ENCODE measurements at regions not wholly inside any gene's neighbourhood (a gene's known extent, or its start where the extent isn't known, plus 50 kb on each side); places are given as distances from the start of the nearest gene placed in this dataset.

DNA sequence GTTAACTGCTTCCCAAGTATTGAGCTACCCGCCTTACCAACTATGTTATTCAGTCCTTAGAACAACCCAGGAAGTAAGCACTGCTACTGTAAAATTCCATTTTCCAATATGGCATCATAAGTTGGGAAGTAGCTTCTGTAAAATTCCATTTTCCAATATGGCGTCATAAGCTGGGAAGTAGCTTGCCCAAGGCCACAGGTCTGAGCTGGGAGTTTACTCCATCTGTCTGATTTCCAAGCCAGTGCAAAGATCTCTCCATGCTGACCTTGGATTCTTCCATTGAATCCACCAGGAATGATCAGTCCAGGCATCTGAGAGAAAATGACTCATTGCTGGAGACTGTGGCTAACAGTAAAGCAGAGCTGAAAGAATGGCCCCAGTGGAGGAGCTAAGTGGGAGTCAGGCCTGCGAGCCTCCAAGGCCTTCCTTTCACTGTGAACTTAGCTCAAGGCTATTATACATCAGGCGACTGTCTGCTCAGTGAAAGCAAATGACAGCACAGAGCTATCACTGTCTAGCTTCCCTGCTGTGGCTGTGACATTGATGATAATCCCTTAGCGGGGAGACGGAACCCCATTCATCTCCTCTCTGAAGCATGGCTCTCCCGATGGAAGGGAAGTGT, 430.4 kb downstream of the HAPSTR1 start:
- ATAC-seq (peak in 1 of 2 donors; percentile 66), DNase-seq (no peak)
- intact Hi-C loops (cut with DNase I): no loop called here

DNA sequence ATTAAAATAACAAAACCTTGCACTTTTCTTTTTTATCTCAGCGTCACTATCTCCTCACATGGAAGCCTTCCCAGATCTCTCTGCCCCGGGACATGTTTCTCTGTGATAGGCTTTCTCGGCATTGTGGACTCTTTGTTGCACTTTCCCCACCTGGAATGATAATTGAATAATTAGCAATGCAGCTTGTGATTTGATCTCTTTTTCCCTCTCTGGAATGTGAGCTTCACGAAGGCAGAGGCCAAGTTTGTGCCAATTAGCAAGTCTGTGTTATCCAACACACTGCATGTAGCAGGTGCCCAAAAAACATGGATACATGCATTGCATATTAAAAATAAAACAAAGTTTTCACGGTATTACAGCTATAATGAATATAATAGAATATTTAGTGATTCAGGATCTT, 431.2 kb downstream of the HAPSTR1 start:
- intact Hi-C loops (cut with DNase I): no loop called here
- DNase-seq: no peak
- no peak for ATAC-seq

DNA sequence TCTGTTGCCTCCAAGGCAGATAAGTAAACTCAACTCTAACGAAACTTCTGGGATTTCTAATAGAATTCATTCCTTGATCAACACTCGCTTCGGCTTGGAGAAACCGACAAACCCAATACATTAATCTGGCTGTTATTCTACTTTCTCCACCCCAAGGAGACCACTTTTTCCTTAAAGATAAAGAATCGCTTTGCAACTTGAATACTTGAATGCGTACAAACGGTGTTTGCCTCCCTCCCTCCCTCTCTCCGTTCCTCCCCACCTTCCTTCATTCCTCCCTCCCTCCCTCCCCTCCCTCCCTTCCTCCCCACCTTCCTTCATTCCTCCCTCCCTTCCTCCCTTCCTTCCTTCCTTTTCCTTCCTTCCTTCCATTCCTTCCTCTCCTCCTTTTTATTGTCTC, 432.6 kb downstream of the HAPSTR1 start:
- ATAC-seq: no peak
- intact Hi-C loops (cut with DNase I): no loop called here
- no peak for DNase-seq

DNA sequence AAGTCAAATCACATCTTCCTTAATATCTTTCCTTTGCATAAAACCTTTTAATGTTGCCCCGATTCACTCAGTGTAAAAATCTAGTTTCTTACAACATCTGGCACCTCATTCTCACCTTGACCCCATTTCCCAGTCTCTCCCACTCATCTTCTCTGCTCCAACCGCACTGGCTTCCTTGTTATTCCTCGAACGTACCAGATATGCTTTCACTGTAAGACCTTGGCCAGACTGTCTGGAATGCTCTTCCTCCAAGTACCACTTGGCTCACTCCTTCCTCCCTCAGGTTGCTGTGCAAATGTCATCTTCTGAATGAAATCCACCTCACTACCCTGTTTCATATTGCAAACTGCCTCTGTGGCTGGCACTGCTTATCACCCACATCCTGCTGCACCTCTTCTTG, 433.6 kb downstream of the HAPSTR1 start:
- intact Hi-C loops (cut with DNase I): loop anchor here in 1 of 2 donors (5.0 kb wide), 1 partner anchor 208 kb away; no protein-coding TSS in a partner anchor
- ATAC-seq (peak in 1 of 2 donors; percentile 82), DNase-seq (no peak)

DNA sequence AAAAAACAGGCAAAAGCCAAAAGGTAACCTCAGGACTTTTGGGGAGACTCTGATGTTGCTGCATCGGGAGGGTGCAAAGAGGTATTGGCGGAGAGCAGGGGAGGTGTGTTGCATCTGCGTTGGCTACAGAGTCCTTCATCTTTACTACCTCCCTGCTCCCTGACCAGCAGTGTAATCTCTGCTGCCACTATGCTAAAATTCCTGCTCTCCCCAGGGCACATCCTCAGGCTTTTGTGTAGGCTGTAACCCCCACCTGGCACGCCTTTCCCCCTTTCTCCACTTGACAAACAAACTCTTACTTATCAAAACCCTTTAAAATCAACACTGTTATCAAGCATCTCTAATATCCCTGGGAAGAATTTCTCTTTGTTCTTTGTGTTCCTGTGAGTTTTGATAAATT, 435.3 kb downstream of the HAPSTR1 start:
- intact Hi-C loops (cut with DNase I): loop anchor here in 1 of 2 donors (5.0 kb wide), 1 partner anchor 209 kb away; no protein-coding TSS in a partner anchor
- no peak for DNase-seq
- ATAC-seq: no peak

DNA sequence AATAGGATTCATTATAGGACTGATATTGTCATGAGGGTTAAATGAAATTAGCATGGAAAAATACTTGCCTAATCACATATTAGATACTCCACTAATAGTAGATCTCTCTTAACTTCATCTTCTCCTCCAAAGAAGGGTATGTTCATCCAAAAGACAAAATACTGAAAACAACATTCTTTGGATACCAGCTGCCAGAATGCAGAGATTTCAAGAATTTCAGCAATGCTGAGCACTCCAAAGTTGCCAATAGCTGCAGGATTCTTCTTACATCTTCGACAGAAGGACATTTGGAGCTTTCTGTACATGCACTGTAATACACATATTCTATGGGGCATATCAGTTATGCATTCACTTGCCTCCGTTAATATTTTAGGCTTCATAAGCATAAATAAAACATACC, 436.5 kb downstream of the HAPSTR1 start:
- intact Hi-C loops (cut with DNase I): loop anchor here in 1 of 2 donors (5.0 kb wide), 1 partner anchor 211 kb away; no protein-coding TSS in a partner anchor
- DNase-seq (no peak), ATAC-seq (no peak)

DNA sequence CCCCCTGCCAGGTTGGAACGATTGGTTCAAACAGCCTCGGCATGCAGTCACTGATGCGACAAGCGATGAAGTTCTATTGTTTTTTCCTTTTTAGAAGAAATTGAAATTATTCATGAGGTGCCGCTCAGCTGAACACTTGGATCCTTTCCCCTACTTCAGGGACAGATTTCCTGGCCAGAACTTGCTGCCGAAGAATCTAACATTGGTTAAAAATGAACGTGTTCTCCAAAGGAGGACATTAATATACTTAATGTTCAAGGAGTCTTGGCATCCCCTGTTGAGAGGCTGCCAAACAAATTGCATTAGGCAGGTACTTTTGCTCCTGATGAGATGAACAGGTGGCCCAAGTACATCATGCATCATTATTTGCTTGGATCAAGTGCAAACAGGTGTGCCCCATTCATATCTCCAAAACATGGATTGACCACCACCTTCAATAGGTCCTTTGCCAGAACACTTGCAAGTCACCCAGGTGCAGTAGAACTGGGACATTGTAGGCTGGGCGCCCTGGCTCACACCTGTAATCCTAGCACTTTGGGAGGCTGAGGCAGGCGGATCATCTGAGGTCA, 437.2 kb downstream of the HAPSTR1 start:
- intact Hi-C loops (cut with DNase I): loop anchor here in 1 of 2 donors (5.0 kb wide), 1 partner anchor 211 kb away; no protein-coding TSS in a partner anchor
- no peak for DNase-seq
- no peak for ATAC-seq

DNA sequence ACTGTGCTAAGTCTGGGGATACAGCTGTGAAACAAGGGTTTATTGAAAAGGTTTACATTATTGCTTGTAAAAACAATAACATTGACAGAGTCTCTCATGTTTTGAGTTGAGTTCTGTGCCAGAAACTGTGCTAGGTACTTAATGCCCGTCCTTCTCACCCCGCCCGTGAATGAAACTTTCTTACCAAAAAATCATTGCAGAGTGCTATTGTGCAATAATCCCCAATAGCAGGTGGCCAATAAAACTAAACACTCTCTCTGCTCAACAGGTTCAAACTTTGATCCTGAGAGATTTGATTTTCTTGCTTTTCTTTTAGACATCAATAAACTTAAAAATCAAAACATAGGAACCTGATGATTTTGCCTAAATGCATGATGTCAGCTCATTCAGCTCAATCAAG, 441.6 kb downstream of the HAPSTR1 start:
- intact Hi-C loops (cut with DNase I): no loop called here
- no peak for DNase-seq
- ATAC-seq: no peak

DNA sequence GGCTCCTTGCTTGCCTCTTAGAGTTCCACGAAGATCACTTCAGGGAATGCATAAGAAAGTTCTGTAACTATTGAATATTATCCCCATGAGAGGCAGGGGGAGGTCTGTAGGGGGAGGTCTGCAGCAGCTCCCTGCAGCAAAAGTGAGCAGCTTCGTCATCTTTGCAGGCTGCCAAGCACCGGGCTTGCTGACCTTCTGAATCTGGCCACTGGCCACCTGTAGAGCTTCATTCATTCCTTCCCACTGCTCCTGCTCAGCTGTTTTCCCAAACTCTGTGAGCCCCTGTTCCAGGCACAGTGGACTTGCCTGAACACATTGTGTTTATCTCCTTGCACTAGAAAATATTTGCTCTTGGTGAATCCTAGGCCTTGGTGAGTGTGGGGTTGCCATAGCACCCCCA, 443.3 kb downstream of the HAPSTR1 start:
- peak in 1 of 2 donors; percentile 58 for ATAC-seq
- intact Hi-C loops (cut with DNase I): no loop called here
- DNase-seq: peak; percentile 22

DNA sequence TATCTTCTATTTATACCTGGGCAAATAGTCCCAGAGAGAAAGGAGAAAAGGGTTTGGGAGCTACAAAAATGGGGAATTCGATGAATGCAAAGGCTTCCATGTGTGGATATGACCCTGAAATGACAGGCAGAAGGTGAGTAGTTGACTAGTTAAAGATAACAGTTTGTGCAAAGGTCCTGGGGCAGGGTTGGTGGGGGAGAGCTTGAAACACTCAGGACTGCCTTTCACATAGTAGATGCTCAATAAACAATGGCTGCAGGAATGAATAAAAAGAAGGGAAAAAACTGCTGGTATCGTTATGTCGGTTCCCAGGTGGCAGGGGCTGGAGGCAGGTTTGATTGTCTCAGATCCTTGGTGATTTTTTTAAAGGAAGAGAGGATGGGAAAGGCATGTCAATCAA, 445.5 kb downstream of the HAPSTR1 start:
- intact Hi-C loops (cut with DNase I): no loop called here
- no peak for ATAC-seq

DNA sequence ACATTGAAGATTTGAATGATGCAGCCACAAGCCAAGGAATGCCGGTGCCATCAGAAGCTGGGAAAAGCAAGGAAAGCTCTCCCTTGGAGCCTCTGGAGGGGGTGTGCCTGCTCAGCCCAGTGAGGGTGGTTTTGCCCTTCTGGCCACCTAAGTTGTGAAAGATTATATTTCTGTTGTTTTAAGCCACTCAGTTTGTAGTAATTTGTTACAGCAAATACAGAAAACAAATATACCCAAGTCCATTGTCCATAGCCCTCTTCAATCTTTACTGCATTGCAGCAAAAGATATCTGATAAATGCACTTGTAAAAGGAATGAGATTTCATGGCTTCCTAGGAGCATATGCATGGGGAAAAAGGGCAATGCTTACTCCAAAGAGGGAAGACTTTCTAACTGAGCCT, 447.9 kb downstream of the HAPSTR1 start:
- intact Hi-C loops (cut with DNase I): no loop called here
- no peak for ATAC-seq
- no peak for DNase-seq

More for the DNA sequence above, 445.5 kb downstream of the HAPSTR1 start:
- DNase-seq: no peak

DNA sequence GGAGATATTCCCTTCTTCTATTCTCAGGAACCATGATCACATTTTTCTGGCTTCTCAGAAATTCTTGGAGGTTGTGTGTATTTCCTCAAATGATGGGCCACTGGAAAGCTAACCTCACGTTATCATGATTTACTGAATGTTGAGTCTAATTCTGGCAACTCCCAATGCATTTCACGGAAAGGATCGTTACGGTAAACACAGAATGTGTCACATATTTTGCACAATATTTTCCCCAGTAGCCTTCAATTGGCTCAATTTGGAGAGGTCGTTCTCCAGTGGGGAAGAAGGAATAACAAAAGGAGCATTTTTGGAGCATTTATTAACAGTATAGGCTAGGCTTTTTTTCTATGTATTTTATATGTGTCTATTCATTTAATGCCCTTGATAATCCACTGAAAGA, 450.3 kb downstream of the HAPSTR1 start:
- intact Hi-C loops (cut with DNase I): no loop called here
- DNase-seq (no peak), ATAC-seq (peak in 1 of 2 donors; percentile 29)

DNA sequence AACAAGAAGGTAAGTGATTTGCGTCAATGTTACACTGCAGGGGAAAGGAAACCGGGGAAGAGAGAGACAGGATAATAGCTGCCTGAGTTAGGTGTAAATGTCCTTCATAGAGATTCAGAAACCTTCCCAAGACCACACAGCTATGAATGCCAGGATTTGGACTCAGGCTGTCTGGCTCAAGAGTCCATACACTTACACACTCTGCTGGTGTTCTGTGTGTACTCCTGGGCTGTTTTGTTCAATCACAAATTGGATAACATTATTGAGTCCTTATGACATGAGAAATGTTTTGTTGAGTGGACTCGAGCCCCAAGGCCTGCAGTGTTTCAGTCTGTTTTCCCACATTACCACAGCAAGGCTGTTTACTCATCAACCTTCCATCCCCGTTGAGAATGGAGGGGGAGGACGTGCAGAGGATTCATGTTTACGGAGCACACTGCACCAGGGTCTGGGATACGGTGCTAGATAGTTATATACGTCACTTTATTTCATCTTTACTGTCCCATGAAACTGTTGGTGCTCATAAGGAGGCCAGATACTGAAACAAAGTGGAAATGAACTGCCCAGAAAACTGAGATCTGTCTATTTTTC, 450.8 kb downstream of the HAPSTR1 start:
- no peak for ATAC-seq
- no peak for DNase-seq
- intact Hi-C loops (cut with DNase I): no loop called here

DNA sequence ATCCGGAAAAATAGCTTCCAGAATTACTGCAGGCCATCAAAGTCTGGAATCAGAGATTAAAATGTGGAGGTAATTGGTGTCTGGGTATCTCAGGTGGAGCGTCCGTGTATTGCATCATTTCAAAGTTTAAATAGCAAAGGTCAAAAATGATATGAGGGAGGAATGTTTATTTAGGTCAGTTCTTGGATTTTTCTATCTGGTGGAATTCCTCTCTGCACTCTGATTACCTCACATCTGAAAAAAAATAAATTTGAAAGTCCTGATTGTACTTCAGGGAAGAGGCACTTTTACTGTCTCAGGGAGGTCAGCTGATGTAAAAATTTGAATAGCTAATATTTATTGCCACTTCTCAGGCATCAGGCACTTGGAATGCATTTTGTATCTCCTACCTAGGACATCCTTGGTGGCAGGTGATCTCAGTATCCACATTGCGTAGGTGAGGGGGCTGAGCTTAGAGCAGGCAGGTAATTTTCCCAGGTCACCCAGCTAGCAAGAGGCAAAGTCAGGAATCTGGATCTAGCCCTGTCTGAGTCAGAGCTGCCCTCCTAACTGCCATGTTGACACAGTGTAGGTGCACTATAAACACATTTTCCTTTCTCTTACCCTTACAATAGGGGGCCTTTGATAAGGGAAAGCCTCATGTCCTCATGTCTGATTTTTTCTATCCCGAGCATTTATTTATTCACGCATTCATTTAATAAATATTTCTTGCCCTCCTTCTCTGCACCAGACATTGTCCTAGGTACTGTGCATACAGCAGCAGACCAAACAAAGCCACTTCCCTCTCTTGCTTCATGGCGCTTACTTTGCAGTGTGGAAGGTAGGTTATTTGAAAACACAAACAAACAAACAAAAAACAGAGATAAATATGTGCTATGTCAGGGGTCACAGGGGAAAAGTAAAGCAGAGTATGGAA, 454.3 kb downstream of the HAPSTR1 start:
- intact Hi-C loops (cut with DNase I): no loop called here
- ATAC-seq (peak in 1 of 2 donors; percentile 68), DNase-seq (no peak)

DNA sequence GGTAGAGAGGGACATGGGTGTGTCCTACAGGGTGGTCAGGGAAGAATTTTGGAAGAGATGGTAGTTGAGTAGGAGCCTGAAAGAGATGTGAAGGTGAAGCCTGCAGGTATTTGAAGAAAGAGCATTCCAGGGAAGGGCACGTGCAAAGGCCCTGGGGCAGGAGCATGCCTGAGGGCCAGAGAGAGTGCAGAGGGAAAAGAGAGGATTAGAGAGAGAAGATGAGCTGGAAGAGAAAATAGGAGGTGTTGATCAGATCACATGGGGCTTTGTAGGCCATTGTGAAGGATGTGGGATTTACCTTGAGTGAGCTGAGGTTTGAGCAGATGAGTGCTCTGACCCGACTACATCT, 455.0 kb downstream of the HAPSTR1 start:
- intact Hi-C loops (cut with DNase I): no loop called here
- ATAC-seq (no peak), DNase-seq (no peak)

DNA sequence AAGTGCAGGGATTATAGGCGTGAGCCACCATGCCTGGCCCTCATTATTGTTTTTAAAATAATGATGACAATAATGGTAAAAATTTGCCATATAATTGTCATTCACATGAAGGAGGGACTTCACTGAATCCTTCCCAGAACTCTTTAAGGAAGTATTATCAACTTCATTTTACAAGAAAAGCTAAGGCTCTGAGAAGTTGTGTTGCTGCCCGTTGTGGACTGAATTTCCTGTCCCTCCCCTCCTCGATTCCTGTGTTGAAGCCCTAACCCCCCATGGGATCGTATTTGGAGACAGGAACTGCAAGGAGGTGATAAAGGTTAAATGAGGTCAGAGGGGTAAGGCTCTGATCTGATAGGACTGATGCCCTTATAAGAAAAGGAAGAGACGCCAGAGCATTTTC, 458.0 kb downstream of the HAPSTR1 start:
- ATAC-seq: no peak
- no peak for DNase-seq
- intact Hi-C loops (cut with DNase I): no loop called here

DNA sequence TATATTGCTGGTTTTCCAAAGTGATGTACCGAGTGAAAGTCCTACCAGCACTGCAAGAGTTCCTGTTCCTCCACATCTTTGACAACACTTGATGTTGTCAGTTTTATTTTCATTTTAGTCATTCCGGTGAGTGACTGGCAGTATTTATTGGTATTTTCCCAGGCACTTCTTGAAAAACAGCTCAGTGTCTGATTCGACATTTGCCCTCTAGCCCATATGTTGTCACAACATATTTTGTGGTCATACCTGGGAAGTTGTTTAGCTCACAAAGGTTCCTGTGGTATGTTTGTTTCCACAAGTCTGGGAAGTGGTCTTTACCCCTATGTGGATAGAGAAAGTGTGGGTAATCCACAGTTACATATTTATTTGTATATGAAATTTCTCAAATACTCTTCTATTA, 463.6 kb downstream of the HAPSTR1 start:
- no peak for ATAC-seq
- DNase-seq: no peak
- intact Hi-C loops (cut with DNase I): no loop called here

DNA sequence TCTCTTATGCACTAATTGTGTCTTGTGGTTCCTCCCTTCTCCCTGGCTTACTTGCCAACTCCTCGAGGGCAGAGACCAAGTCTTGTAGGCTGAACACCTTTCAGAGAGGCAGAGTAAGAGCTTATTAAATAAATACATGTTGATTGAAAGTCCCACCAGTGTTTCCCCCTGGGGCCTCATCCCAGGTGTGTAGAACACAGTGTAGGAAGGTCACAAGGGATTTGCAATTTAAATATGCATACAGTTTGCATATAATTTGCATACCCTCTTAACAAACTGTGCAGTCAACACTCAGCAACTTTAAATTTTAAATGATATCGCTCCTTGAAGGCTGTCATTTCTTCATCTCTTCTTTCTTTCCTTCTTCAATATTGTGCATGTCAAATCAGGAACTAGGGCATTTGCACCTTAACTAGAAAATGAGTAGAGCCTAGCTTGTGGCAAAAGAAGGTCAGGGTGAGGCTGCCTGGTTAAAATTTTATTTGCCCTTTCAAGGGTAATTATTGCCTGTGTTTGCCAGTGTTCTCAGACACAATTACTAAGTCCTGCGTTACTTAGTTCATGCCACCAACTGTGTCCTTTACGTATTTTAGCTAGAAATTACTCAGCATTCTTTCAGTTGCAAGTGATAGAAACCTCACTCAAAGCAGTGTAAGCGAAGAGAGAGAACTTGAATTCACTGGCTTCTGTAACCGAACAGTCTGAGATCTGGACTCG, 465.7 kb downstream of the HAPSTR1 start:
- DNase-seq (no peak), ATAC-seq (no peak)
- intact Hi-C loops (cut with DNase I): no loop called here

DNA sequence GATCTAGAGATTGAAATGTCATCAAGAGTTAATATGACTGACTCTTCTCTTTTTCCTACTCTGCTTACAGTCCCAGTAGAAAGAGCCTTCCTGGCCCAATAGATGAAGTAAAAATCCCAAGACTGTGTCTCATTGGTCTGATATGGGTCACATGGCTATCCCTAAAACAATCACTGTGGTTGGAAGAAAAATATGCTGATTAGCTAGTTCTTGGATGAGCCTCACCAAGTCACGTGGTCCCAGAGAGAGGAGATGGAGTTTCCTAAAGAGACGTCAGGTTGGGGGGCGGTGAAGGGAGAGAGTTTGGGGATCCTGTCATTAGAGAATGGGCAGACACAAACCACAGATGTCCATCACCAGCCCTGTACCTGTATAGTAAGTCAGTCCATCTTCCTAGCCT, 466.3 kb downstream of the HAPSTR1 start:
- ATAC-seq (no peak), DNase-seq (no peak)
- intact Hi-C loops (cut with DNase I): no loop called here
